BLaER1 (cell line): ENCODE measurements at regions not wholly inside any gene's neighbourhood (a gene's known extent, or its start where the extent isn't known, plus 50 kb on each side); places are given as distances from the start of the nearest gene placed in this dataset.
"Not testable (repeated sequence)": the region's sequence is repeated elsewhere in the genome, so short reads cannot be mapped to it uniquely, and the experiment has no call there.

Source experiments
- H3K27ac ChIP-seq: shearing (Covaris generic); formaldehyde crosslinking; 2 replicates; pipeline ENCODE4 v1.8.1; 2022
- H3K27me3 ChIP-seq: shearing (Covaris generic); formaldehyde crosslinking; 2 replicates; pipeline ENCODE4 v1.8.1; 2022
- H3K36me3 ChIP-seq: shearing (Covaris generic); formaldehyde crosslinking; 2 replicates; pipeline ENCODE4 v1.8.1; 2022
- H3K4me1 ChIP-seq: shearing (Covaris generic); formaldehyde crosslinking; 2 replicates; pipeline ENCODE4 v1.8.1; 2022
- H3K4me2 ChIP-seq: shearing (Covaris generic); formaldehyde crosslinking; 2 replicates; pipeline ENCODE4 v1.8.1; 2022
- H3K4me3 ChIP-seq: shearing (Covaris generic); formaldehyde crosslinking; 2 replicates; pipeline ENCODE4 v1.8.1; 2022
- H3K9ac ChIP-seq: shearing (Covaris generic); formaldehyde crosslinking; 2 replicates; pipeline ENCODE4 v1.8.1; 2022
- H3K9me3 ChIP-seq: shearing (Covaris generic); formaldehyde crosslinking; 2 replicates; pipeline ENCODE4 v1.8.1; 2022
- H4K20me1 ChIP-seq: shearing (Covaris generic); formaldehyde crosslinking; 2 replicates; pipeline ENCODE4 v1.8.1; 2022
- Cebpa-rat ChIP-seq: shearing (Covaris generic); IDR thresholded peaks from 2 replicates; pipeline ENCODE4 v1.8.1; 2022

DNA sequence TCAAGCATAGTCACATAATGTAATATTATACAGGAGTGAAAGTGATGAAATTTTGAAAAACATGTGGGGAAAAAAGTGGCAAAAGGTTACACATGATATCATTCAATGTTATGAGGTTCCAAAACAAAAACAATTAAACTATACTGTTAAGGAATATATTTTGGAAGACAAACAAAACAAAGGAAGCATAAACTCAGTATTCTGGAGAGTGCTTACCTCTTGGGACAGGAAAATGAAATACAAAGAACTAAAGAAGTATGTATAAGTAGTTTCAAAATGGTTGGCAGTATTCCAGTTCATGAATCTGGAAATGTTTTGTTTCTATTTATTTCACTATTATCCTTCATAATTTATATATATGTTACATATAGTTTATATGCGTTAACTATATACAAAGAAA lies 213.5 kb downstream of the MOXD1 start:
- TF ChIP-seq Cebpa-rat = no peak
- no peaks in the 10 kb centered on the region for H3K27me3 ChIP-seq
- no peak overlapping the region for H3K4me2 ChIP-seq
- H3K9me3 ChIP-seq = peaks cover 7% of the 10 kb centered on the region; the same call in 1 of the 2 replicates
- no peak overlapping the region for H3K9ac ChIP-seq
- H3K36me3 ChIP-seq = no peaks in the 10 kb centered on the region
- H3K4me3 ChIP-seq = no peak overlapping the region
- no peak overlapping the region for H3K27ac ChIP-seq
- peaks cover 8% of the 10 kb centered on the region; the same call in 1 of the 2 replicates for H3K4me1 ChIP-seq
- H4K20me1 ChIP-seq = no peaks in the 10 kb centered on the region

DNA sequence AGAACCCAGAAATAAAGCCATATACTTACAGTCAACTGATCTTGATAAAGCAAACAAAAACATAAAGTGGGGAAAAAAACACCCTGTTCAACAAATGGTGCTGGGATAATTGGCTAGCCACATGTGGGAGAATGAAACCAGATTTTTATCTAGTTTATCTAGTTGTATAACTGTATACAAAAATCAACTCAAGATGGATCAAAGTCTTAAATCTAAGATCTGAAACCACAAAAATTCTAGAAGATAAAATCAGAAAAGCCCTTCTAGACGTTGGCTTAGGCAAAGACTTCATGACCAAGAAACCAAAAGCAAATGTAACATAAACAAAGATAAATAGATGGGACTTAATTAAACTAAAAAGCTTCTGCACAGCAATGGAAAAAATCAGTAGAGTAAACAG lies 216.3 kb downstream of the MOXD1 start:
- not testable (repeated sequence) for H4K20me1 ChIP-seq, H3K36me3 ChIP-seq, H3K27me3 ChIP-seq, H3K4me3 ChIP-seq, H3K9ac ChIP-seq, H3K4me2 ChIP-seq, H3K27ac ChIP-seq
- H3K4me1 ChIP-seq = peaks cover 14% of the 10 kb centered on the region
- peaks cover 32% of the 10 kb centered on the region for H3K9me3 ChIP-seq

DNA sequence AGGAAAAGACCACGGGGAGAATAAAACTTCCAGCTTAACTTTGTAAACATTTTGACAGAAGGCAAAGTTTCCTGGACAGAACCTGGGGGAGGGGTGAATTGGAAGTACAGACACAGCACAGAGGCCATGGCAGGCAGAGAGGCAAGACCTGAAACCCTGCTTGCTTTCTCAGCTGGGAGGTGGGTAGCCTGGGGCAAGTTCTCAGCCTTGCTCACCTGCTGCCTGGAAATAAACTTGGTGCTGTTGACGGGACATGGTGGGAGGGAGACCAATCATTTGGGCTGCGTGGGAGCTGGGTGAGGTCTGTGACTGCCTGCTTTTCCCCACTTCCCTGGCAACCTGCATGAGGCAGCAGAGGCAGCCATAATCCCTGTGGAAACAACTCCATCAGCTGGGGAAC lies 221.3 kb downstream of the MOXD1 start:
- H3K4me3 ChIP-seq = no peak overlapping the region
- H4K20me1 ChIP-seq = no peaks in the 10 kb centered on the region
- no peak overlapping the region for H3K4me2 ChIP-seq
- H3K9ac ChIP-seq = no peak overlapping the region
- H3K27me3 ChIP-seq = no peaks in the 10 kb centered on the region
- H3K36me3 ChIP-seq = peaks cover 11% of the 10 kb centered on the region; the same call in 1 of the 2 replicates
- H3K4me1 ChIP-seq = peaks cover 6% of the 10 kb centered on the region; the same call in 1 of the 2 replicates
- H3K9me3 ChIP-seq = peaks cover 68% of the 10 kb centered on the region
- no peak for TF ChIP-seq Cebpa-rat
- H3K27ac ChIP-seq = no peak overlapping the region

DNA sequence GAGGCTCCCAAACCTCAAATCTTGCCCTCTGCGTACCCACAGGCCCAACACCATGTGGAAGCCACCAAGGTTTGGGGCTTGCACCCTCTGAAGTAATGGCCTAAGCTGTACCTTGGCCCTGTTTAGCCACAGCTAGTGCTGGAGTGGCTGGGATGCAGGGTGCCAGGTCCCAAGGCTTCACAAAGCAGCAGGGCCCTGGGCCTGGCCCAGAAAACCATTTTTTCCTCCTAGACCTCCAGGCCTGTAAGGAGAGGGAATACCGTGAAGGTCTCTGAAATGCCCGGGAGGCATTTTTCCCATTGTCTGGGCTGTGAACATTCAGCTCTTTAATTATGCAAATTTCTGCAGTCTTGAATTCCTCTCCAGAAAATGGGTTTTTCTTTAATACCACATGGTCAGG lies 223.7 kb upstream of the CCN2 start:
- H3K4me3 ChIP-seq = 0 out of 2 replicates have a peak overlapping the region, but pooled peaks have one; percentile 2
- no peaks in the 10 kb centered on the region for H3K4me1 ChIP-seq
- H3K27me3 ChIP-seq = no peaks in the 10 kb centered on the region
- H3K36me3 ChIP-seq = peaks cover 35% of the 10 kb centered on the region
- no peak overlapping the region for H3K9ac ChIP-seq
- no peaks in the 10 kb centered on the region for H4K20me1 ChIP-seq
- no peak overlapping the region for H3K27ac ChIP-seq
- no peak overlapping the region for H3K4me2 ChIP-seq
- no peak for TF ChIP-seq Cebpa-rat
- H3K9me3 ChIP-seq = peaks cover 58% of the 10 kb centered on the region

DNA sequence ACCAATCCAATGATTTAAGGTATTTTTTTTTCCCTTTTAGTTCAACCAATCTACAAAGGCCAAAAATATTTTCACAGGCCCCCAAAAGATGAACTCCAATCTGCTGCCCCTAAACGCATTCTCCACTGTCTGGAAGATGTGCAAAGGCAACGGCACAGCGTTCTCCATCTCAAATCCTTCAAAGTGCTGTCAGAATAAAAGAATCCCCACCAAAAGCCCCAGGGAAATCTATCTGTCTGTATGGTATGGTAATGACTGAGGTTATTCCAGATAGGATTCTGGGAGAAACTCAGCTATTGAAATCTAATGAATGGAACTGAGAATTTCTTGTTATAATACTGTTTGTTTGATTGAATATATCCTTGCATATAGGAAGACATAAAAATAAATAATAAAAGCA lies 217.8 kb upstream of the CCN2 start:
- peaks cover 18% of the 10 kb centered on the region for H3K36me3 ChIP-seq
- H3K9me3 ChIP-seq = peaks cover 15% of the 10 kb centered on the region
- H3K27ac ChIP-seq = no peak overlapping the region
- no peak for TF ChIP-seq Cebpa-rat
- H3K4me1 ChIP-seq = no peaks in the 10 kb centered on the region
- no peaks in the 10 kb centered on the region for H4K20me1 ChIP-seq
- H3K27me3 ChIP-seq = no peaks in the 10 kb centered on the region
- no peak overlapping the region for H3K9ac ChIP-seq
- H3K4me3 ChIP-seq = no peak overlapping the region
- no peak overlapping the region for H3K4me2 ChIP-seq

DNA sequence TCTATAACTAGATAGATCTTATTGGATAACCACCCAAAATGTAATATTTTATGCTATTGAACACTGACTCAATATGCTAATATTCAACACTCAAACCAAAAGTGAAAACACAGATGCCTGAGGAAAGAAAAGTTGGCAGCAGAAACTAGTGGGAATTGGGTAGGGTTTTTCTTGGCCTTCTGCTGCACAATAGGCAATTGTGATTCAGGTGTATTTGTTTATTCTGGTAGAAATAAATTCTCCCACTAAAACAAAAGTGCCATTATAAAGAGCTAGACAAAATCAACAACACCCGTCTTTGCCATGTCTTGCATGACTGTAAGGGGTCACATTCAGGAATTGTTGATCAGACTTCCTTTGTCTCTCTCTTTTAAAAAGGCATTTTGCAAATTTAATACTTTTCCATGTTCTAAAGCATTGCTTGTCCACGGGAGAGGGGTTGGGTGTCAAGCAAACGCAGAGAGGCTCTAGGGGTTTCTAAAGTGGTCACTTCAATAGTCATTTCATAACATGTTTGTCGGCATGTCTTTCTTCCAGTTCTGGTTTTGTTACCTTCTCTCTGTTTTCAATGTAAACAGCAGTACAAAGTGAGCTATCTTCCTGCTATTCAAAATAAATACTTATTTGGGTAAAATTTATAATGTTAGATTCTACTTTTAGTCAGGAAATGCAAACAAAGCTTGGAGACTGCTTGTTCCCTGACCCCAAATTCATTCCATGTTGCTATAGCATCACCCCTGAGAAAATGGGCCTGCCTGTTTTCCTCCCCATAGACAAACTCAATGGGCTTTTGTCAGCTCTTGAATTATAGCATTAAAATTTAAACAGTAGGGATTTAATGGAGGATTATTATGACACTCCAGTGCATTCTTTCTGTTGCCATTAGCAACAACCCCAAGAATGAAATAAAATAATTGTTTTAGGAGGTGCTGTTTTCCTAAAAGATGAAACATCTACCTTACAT lies 217.0 kb upstream of the CCN2 start:
- H3K27ac ChIP-seq = no peak overlapping the region
- H3K36me3 ChIP-seq = peaks cover 19% of the 10 kb centered on the region
- no peaks in the 10 kb centered on the region for H3K27me3 ChIP-seq
- H3K9ac ChIP-seq = no peak overlapping the region
- TF ChIP-seq Cebpa-rat = no peak
- no peaks in the 10 kb centered on the region for H4K20me1 ChIP-seq
- no peak overlapping the region for H3K4me2 ChIP-seq
- H3K9me3 ChIP-seq = peaks cover 12% of the 10 kb centered on the region
- no peak overlapping the region for H3K4me3 ChIP-seq
- H3K4me1 ChIP-seq = no peaks in the 10 kb centered on the region

DNA sequence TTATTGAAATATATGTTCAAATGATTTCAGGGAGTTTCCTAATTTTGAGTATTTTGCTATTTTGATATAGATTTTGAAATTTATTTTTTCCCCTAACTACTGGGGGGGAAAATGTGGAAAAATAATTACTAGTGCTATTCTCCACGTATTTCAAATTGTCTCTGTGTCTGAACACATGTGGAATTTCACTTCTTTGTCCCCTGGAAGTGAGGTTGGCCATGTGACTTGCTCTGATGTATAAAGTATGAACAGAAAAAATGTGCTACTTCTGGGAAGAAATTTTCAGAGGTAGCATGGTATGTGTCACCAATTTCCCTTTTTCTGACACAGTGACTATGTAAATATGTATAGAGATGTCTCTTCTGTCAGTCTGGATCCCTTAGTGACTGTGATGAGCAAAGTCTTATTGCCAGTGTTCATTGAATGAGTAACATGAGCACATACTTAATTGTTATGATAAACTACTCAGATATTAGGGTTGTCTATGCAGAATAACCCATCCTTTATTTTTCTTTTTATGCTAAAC lies 215.4 kb upstream of the CCN2 start:
- Histone ChIP-seq H3K4me3 (no peak overlapping the region), H4K20me1 (no peaks in the 10 kb centered on the region)
- TF ChIP-seq Cebpa-rat = no peak

DNA sequence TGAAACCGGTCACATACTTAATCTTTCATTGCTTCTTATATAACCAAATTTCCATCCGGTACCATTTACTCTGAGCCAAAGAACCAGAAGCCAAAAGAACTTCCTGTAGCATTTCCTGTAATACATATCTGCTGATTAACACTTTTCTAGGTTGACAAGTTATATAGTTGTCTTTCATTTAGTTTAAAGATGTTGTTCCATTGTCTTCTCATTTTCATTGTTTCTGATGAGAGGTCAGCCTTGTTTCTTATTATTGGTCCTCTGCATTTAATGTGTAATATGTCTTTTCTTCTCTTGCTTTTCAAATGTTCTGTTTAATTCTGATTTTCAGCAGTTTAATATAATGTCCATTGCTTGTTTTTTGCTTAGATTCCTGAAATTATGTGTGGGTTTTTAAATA lies 214.5 kb upstream of the CCN2 start:
- H3K4me2 ChIP-seq = no peak overlapping the region
- H3K27ac ChIP-seq = no peak overlapping the region
- no peaks in the 10 kb centered on the region for H3K27me3 ChIP-seq
- no peak for TF ChIP-seq Cebpa-rat
- H4K20me1 ChIP-seq = no peaks in the 10 kb centered on the region
- H3K9ac ChIP-seq = no peak overlapping the region
- peaks cover 11% of the 10 kb centered on the region; the same call in 1 of the 2 replicates for H3K36me3 ChIP-seq
- H3K4me3 ChIP-seq = no peak overlapping the region
- H3K9me3 ChIP-seq = 0 out of 2 replicates have a peak, but pooled peaks cover 3% of the 10 kb centered on the region
- H3K4me1 ChIP-seq = no peaks in the 10 kb centered on the region

More for the DNA sequence above, 215.4 kb upstream of the CCN2 start:
- H3K4me2 ChIP-seq = no peak overlapping the region
- H3K27me3 ChIP-seq = no peaks in the 10 kb centered on the region
- H3K9ac ChIP-seq = no peak overlapping the region
- peaks cover 17% of the 10 kb centered on the region for H3K36me3 ChIP-seq
- peaks cover 6% of the 10 kb centered on the region; the same call in 1 of the 2 replicates for H3K9me3 ChIP-seq
- H3K27ac ChIP-seq = no peak overlapping the region
- H3K4me1 ChIP-seq = no peaks in the 10 kb centered on the region

DNA sequence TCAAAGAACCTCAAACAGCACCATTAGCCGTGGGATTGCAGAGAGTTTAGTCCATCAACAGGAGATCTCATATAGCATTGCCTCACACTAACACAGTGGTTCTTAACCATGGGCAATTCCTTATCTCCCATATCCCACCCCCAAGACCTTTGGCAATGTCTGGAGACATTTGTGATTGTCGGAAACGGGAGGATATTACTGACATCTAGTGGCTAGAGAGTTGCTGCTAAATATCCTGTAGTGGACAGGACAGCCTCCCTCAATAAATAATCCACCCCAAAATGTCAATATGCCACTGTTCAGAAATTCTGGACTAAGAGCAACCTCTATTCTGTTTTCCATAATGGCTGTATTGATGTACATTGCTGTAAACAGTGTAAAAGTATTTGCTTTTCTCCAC lies 210.1 kb upstream of the CCN2 start:
- Histone ChIP-seq H3K9ac (no peak overlapping the region), H3K27me3 (no peaks in the 10 kb centered on the region), H3K4me3 (no peak overlapping the region), H4K20me1 (no peaks in the 10 kb centered on the region), H3K4me2 (no peak overlapping the region), H3K27ac (no peak overlapping the region), H3K4me1 (no peaks in the 10 kb centered on the region), H3K36me3 (peaks cover 11% of the 10 kb centered on the region; the same call in 1 of the 2 replicates), H3K9me3 (0 out of 2 replicates have a peak, but pooled peaks cover 6% of the 10 kb centered on the region)
- no peak for TF ChIP-seq Cebpa-rat

DNA sequence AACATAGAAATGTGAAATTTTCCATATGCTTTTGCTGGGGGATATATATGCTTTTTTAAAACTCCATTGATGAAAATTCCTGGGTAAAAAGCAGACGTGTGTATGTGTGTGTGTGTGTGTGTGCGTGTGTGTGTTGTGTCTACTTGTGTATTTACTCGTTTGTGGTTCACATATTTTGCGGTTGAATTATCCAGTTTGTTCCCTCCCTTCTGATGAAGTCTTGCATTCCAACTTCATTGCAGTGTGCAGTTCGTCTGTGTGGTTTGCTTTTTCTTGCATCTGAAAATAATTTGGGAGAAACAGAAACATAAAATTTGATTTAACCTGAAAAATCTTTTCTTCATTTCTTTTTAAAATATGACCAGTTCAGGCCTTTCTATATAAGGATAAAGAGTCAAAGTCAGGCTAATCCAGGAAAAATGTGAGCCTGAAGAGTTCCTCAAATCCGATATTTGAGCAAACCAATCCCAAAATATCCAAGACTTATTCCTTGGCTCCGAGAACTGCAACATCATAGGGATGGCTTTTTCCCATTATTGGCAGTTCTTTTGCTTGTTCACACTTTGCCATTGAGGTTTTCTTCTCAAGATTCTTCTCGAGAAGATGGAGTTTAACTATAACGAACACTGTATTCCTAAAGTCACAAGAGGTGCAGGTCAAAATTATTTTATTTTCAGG lies 202.2 kb upstream of the CCN2 start:
- Histone ChIP-seq H3K4me2 (no peak overlapping the region), H3K36me3 (peaks cover 23% of the 10 kb centered on the region), H3K27ac (no peak overlapping the region), H3K9ac (no peak overlapping the region), H3K4me1 (peaks cover 9% of the 10 kb centered on the region), H3K27me3 (no peaks in the 10 kb centered on the region), H3K9me3 (peaks cover 9% of the 10 kb centered on the region), H4K20me1 (no peaks in the 10 kb centered on the region), H3K4me3 (no peak overlapping the region)
- no peak for TF ChIP-seq Cebpa-rat
